HEK293 (cell line): ENCODE measurements at regions not wholly inside any gene's neighbourhood (a gene's known extent, or its start where the extent isn't known, plus 50 kb on each side); places are given as distances from the start of the nearest gene placed in this dataset.

Experiments used
- CTCF ChIA-PET: fragments of 350-600 bp; formaldehyde crosslinking; extraction: SDS; loops from one replicate; lab custom pipeline; 2021; ENCODE audit warnings: antibody characterized with exemption; lab: Yijun Ruan, JAX
- POLR2A ChIA-PET: fragments of 300-600 bp; formaldehyde crosslinking; extraction: SDS; loops from one replicate; lab custom pipeline; 2020; ENCODE audit warnings: antibody characterized with exemption, inconsistent platforms; lab: Yijun Ruan, JAX
- H3K27ac ChIP-seq: fragments of 200-500 bp; sonication (Bioruptor generic); 2 replicates; pipeline ENCODE4 v1.5.1; 2014; ENCODE audit warnings: low read depth, low read length, control low read depth, inconsistent platforms; ENCODE audit errors: extremely low read depth
- H3K36me3 ChIP-seq, 2 experiments: fragments of 200-500 bp in 1 of 2; sonication (Bioruptor generic) in 1 of 2; 1 replicate in 1 of 2; 2 replicates in 1 of 2; pipeline ENCODE4 v1.5.1; 2014 to 2017; ENCODE audit warnings: inconsistent platforms in 2 of 2, low read length in 2 of 2; ENCODE audit not compliant: control insufficient read depth in 2 of 2, insufficient read depth in 1 of 2
- H3K4me1 ChIP-seq: fragments of 200-500 bp; sonication (Bioruptor generic); 2 replicates; pipeline ENCODE4 v1.5.1; 2014; ENCODE audit warnings: mild to moderate bottlenecking, low read length, inconsistent platforms; ENCODE audit not compliant: control insufficient read depth, insufficient read depth
- H3K4me3 ChIP-seq: 2 replicates; pipeline ENCODE4 v1.5.1; 2011; ENCODE audit warnings: low read depth, mild to moderate bottlenecking, control low read depth, low read length, moderate library complexity
- H3K9me3 ChIP-seq: fragments of 200-500 bp; sonication (Bioruptor generic); 2 replicates; pipeline ENCODE4 v1.5.1; 2014; ENCODE audit warnings: low read depth, low read length, inconsistent platforms; ENCODE audit not compliant: control insufficient read depth, insufficient read depth
- BCL11B ChIP-seq: fragments of 450-650 bp; formaldehyde crosslinking; IDR thresholded peaks from 2 replicates; pipeline ENCODE4 v1.5.1; 2016; ENCODE audit warnings: low read depth, missing biosample characterization, missing genetic modification characterization
- ZNF112 ChIP-seq: fragments of 450-650 bp; formaldehyde crosslinking; IDR thresholded peaks from 2 replicates; pipeline ENCODE4 v1.5.0; 2017; ENCODE audit warnings: missing biosample characterization, missing genetic modification characterization
- ZNF157 ChIP-seq: fragments of 450-650 bp; formaldehyde crosslinking; IDR thresholded peaks from 2 replicates; pipeline ENCODE4 v1.5.1; 2016; ENCODE audit warnings: missing biosample characterization, missing genetic modification characterization
- ZNF184 ChIP-seq: fragments of 450-650 bp; IDR thresholded peaks from 2 replicates; pipeline ENCODE4 v1.5.1; 2018; ENCODE audit warnings: missing biosample characterization, mild to moderate bottlenecking, missing genetic modification characterization
- ZNF19 ChIP-seq: fragments of 450-650 bp; formaldehyde crosslinking; IDR thresholded peaks from 2 replicates; pipeline ENCODE4; 2016; ENCODE audit warnings: missing biosample characterization, missing genetic modification characterization, low read depth
- ZNF2 ChIP-seq: fragments of 450-650 bp; formaldehyde crosslinking; IDR thresholded peaks from 2 replicates; pipeline ENCODE4 v1.5.1; 2016; ENCODE audit warnings: missing biosample characterization, missing genetic modification characterization
- ZNF214 ChIP-seq: fragments of 450-650 bp; formaldehyde crosslinking; IDR thresholded peaks from 2 replicates; pipeline ENCODE4 v1.5.1; 2017; ENCODE audit warnings: missing biosample characterization, mild to moderate bottlenecking, missing genetic modification characterization, borderline replicate concordance
- ZNF335 ChIP-seq: fragments of 450-650 bp; formaldehyde crosslinking; conservative IDR thresholded peaks from 2 replicates; pipeline ENCODE4 v1.5.1; 2016; ENCODE audit warnings: missing biosample characterization, missing genetic modification characterization
- ZNF37A ChIP-seq: fragments of 450-650 bp; IDR thresholded peaks from 2 replicates; pipeline ENCODE4 v1.5.1; 2018; ENCODE audit warnings: missing biosample characterization, missing genetic modification characterization
- ZNF571 ChIP-seq: fragments of 450-650 bp; formaldehyde crosslinking; IDR thresholded peaks from 2 replicates; pipeline ENCODE4 v1.5.0; 2017; ENCODE audit warnings: missing biosample characterization, missing genetic modification characterization
- ZNF658 ChIP-seq: fragments of 450-650 bp; formaldehyde crosslinking; IDR thresholded peaks from 2 replicates; pipeline ENCODE4; 2016; ENCODE audit warnings: missing biosample characterization, missing genetic modification characterization
- ZNF791 ChIP-seq: fragments of 450-650 bp; formaldehyde crosslinking; IDR thresholded peaks from 2 replicates; pipeline ENCODE4 v1.5.1; 2016; ENCODE audit warnings: missing biosample characterization, missing genetic modification characterization
- ZNF843 ChIP-seq: fragments of 450-650 bp; formaldehyde crosslinking; IDR thresholded peaks from 2 replicates; pipeline ENCODE4 v1.5.1; 2016; ENCODE audit warnings: missing biosample characterization, missing genetic modification characterization
- TF ChIP-seq, protein P1 (sequence below): fragments of 450-650 bp; formaldehyde crosslinking; IDR thresholded peaks from 2 replicates; pipeline ENCODE4; 2016; ENCODE audit warnings: missing biosample characterization, missing genetic modification characterization
- TF ChIP-seq, protein P2 (sequence below): fragments of 450-650 bp; formaldehyde crosslinking; IDR thresholded peaks from 2 replicates; pipeline ENCODE4 v1.5.1; 2016; ENCODE audit warnings: missing biosample characterization, missing genetic modification characterization, borderline replicate concordance
- TF ChIP-seq, protein P3 (sequence below): fragments of 450-650 bp; formaldehyde crosslinking; IDR thresholded peaks from 2 replicates; pipeline ENCODE4 v1.5.1; 2016; ENCODE audit warnings: missing biosample characterization, missing genetic modification characterization
- TF ChIP-seq, protein P4 (sequence below): fragments of 450-650 bp; formaldehyde crosslinking; IDR thresholded peaks from 2 replicates; pipeline ENCODE4 v1.5.1; 2016; ENCODE audit warnings: missing biosample characterization, missing genetic modification characterization
- TF ChIP-seq, protein P5 (sequence below): fragments of 450-650 bp; formaldehyde crosslinking; IDR thresholded peaks from 2 replicates; pipeline ENCODE4 v1.5.1; 2017; ENCODE audit warnings: missing biosample characterization, missing genetic modification characterization
- TF ChIP-seq, protein P6 (sequence below): IDR thresholded peaks from 2 replicates; pipeline ENCODE4 v1.6.1; 2011; ENCODE audit warnings: mild to moderate bottlenecking, low read depth, low read length, borderline replicate concordance
- TF ChIP-seq, protein P7 (sequence below): fragments of 450-650 bp; formaldehyde crosslinking; IDR thresholded peaks from 2 replicates; pipeline ENCODE4 v1.5.1; 2016; ENCODE audit warnings: missing biosample characterization, missing genetic modification characterization

DNA sequence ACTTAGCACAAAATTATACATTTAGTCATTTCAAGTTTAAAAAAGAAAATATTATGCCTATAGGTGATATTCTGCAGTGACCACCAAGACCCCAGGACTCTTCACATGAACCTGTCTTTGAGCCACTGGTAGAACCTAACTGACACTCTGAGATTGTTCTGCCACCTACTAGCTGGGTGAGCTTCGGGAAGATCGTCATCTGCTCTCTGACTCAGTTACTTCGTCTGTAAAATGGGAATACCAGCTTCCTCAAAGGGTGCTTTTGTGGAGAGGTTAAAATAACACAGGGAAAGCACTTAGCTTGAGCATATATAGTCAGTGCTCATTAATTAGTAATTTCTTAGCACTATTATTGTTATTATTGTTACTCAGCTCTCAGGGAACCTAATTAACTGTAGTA lies 228.5 kb upstream of the JUN start:
- H3K4me3 ChIP-seq: no peak overlapping the region
- no peak for TF ChIP-seq ZNF184 (tag by site-specific recombination)
- TF ChIP-seq ZNF791 (tag by site-specific recombination): no peak
- TF ChIP-seq ZNF2: no peak
- TF ChIP-seq, protein P1, sequence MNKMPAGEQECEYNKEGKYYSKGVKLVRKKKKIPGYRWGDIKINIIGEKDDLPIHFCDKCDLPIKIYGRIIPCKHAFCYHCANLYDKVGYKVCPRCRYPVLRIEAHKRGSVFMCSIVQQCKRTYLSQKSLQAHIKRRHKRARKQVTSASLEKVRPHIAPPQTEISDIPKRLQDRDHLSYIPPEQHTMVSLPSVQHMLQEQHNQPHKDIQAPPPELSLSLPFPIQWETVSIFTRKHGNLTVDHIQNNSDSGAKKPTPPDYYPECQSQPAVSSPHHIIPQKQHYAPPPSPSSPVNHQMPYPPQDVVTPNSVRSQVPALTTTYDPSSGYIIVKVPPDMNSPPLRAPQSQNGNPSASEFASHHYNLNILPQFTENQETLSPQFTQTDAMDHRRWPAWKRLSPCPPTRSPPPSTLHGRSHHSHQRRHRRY (tag by site-specific recombination): no peak
- no peak for TF ChIP-seq ZNF19 (tag by site-specific recombination)
- TF ChIP-seq ZNF214 (tag by site-specific recombination): no peak
- TF ChIP-seq BCL11B (tag by site-specific recombination): no peak
- TF ChIP-seq, protein P2, sequence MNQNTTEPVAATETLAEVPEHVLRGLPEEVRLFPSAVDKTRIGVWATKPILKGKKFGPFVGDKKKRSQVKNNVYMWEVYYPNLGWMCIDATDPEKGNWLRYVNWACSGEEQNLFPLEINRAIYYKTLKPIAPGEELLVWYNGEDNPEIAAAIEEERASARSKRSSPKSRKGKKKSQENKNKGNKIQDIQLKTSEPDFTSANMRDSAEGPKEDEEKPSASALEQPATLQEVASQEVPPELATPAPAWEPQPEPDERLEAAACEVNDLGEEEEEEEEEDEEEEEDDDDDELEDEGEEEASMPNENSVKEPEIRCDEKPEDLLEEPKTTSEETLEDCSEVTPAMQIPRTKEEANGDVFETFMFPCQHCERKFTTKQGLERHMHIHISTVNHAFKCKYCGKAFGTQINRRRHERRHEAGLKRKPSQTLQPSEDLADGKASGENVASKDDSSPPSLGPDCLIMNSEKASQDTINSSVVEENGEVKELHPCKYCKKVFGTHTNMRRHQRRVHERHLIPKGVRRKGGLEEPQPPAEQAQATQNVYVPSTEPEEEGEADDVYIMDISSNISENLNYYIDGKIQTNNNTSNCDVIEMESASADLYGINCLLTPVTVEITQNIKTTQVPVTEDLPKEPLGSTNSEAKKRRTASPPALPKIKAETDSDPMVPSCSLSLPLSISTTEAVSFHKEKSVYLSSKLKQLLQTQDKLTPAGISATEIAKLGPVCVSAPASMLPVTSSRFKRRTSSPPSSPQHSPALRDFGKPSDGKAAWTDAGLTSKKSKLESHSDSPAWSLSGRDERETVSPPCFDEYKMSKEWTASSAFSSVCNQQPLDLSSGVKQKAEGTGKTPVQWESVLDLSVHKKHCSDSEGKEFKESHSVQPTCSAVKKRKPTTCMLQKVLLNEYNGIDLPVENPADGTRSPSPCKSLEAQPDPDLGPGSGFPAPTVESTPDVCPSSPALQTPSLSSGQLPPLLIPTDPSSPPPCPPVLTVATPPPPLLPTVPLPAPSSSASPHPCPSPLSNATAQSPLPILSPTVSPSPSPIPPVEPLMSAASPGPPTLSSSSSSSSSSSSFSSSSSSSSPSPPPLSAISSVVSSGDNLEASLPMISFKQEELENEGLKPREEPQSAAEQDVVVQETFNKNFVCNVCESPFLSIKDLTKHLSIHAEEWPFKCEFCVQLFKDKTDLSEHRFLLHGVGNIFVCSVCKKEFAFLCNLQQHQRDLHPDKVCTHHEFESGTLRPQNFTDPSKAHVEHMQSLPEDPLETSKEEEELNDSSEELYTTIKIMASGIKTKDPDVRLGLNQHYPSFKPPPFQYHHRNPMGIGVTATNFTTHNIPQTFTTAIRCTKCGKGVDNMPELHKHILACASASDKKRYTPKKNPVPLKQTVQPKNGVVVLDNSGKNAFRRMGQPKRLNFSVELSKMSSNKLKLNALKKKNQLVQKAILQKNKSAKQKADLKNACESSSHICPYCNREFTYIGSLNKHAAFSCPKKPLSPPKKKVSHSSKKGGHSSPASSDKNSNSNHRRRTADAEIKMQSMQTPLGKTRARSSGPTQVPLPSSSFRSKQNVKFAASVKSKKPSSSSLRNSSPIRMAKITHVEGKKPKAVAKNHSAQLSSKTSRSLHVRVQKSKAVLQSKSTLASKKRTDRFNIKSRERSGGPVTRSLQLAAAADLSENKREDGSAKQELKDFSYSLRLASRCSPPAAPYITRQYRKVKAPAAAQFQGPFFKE: no peak
- no peak for TF ChIP-seq ZNF571
- TF ChIP-seq ZNF112 (tag by site-specific recombination): no peak
- no peak for TF ChIP-seq ZNF37A (tag by site-specific recombination)
- TF ChIP-seq, protein P3, sequence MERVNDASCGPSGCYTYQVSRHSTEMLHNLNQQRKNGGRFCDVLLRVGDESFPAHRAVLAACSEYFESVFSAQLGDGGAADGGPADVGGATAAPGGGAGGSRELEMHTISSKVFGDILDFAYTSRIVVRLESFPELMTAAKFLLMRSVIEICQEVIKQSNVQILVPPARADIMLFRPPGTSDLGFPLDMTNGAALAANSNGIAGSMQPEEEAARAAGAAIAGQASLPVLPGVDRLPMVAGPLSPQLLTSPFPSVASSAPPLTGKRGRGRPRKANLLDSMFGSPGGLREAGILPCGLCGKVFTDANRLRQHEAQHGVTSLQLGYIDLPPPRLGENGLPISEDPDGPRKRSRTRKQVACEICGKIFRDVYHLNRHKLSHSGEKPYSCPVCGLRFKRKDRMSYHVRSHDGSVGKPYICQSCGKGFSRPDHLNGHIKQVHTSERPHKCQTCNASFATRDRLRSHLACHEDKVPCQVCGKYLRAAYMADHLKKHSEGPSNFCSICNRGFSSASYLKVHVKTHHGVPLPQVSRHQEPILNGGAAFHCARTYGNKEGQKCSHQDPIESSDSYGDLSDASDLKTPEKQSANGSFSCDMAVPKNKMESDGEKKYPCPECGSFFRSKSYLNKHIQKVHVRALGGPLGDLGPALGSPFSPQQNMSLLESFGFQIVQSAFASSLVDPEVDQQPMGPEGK (tag by site-specific recombination): no peak
- TF ChIP-seq, protein P4, sequence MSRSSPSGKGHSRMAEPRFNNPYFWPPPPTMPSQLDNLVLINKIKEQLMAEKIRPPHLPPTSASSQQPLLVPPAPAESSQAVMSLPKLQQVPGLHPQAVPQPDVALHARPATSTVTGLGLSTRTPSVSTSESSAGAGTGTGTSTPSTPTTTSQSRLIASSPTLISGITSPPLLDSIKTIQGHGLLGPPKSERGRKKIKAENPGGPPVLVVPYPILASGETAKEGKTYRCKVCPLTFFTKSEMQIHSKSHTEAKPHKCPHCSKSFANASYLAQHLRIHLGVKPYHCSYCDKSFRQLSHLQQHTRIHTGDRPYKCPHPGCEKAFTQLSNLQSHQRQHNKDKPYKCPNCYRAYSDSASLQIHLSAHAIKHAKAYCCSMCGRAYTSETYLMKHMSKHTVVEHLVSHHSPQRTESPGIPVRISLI (tag by site-specific recombination): no peak
- TF ChIP-seq, all 188 proteins: peak for 0
- Histone ChIP-seq H3K4me1 (peaks cover 12% of the 10 kb centered on the region), H3K27ac (no peak overlapping the region), H3K36me3 (no peaks in the 10 kb centered on the region), H3K9me3 (no peaks in the 10 kb centered on the region)
- ChIA-PET CTCF (no interaction called here), POLR2A (no interaction called here)

DNA sequence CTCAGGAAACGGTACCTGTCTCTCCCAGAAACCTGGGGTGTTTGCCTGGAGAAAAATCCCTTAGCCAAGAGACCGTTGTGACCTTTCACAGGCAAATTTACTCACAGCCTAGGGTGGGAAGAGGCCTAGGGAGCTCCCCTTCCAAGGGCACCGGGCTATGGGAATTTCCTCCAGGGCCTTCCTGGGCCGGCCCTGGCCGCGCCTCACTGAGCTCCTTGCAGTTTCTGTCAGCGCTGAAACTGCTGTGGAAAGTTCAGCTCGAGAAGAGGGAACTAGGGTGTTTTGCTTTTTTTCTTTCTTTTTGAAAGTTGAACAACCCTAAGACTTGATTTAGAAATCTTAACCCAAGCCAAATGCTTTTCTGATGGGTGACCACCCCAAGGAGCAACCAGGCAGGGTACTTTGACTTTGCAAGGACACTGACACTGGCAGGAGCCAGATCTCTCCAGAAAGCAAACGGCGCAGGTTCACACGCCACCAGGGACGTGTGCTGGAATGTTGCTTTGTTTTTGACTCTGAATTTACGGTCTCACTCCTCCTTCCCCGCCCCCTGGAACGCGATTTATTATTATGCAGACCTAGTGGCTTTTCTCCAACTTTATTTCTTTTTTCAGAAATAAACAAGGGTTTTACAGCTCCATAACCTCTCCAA lies 229.6 kb upstream of the JUN start:
- Histone ChIP-seq H3K9me3 (no peaks in the 10 kb centered on the region), H3K36me3 (no peaks in the 10 kb centered on the region), H3K4me3 (no peak overlapping the region), H3K27ac (peak overlapping the region; percentile 67), H3K4me1 (peaks cover 12% of the 10 kb centered on the region)
- ChIA-PET CTCF (interaction anchor here (0.5 to 0.6 kb wide), 2 partner anchors 27 to 96 kb away, joined by 3 to 4 read pairs; no protein-coding TSS in a partner anchor), POLR2A (no interaction called here)
- TF ChIP-seq ZNF157 (tag by site-specific recombination) (no peak), ZNF658 (no peak), ZNF335 (tag by site-specific recombination) (peak; percentile 54; the same call in 1 of the 2 replicates), ZNF843 (peak; percentile 51; the same call in 1 of the 2 replicates)
- TF ChIP-seq, protein P5, sequence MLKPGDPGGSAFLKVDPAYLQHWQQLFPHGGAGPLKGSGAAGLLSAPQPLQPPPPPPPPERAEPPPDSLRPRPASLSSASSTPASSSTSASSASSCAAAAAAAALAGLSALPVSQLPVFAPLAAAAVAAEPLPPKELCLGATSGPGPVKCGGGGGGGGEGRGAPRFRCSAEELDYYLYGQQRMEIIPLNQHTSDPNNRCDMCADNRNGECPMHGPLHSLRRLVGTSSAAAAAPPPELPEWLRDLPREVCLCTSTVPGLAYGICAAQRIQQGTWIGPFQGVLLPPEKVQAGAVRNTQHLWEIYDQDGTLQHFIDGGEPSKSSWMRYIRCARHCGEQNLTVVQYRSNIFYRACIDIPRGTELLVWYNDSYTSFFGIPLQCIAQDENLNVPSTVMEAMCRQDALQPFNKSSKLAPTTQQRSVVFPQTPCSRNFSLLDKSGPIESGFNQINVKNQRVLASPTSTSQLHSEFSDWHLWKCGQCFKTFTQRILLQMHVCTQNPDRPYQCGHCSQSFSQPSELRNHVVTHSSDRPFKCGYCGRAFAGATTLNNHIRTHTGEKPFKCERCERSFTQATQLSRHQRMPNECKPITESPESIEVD (tag by site-specific recombination): peak; percentile 92; the same call in 1 of the 2 replicates
- TF ChIP-seq, protein P6, sequence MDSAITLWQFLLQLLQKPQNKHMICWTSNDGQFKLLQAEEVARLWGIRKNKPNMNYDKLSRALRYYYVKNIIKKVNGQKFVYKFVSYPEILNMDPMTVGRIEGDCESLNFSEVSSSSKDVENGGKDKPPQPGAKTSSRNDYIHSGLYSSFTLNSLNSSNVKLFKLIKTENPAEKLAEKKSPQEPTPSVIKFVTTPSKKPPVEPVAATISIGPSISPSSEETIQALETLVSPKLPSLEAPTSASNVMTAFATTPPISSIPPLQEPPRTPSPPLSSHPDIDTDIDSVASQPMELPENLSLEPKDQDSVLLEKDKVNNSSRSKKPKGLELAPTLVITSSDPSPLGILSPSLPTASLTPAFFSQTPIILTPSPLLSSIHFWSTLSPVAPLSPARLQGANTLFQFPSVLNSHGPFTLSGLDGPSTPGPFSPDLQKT: no peak
- TF ChIP-seq, protein P7, sequence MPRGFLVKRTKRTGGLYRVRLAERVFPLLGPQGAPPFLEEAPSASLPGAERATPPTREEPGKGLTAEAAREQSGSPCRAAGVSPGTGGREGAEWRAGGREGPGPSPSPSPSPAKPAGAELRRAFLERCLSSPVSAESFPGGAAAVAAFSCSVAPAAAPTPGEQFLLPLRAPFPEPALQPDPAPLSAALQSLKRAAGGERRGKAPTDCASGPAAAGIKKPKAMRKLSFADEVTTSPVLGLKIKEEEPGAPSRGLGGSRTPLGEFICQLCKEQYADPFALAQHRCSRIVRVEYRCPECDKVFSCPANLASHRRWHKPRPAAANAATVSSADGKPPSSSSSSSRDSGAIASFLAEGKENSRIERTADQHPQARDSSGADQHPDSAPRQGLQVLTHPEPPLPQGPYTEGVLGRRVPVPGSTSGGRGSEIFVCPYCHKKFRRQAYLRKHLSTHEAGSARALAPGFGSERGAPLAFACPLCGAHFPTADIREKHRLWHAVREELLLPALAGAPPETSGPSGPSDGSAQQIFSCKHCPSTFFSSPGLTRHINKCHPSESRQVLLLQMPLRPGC (tag by site-specific recombination): peak; percentile 96
